ENCODE measurements at regions not wholly inside any gene's neighbourhood (a gene's known extent, or its start where the extent isn't known, plus 50 kb on each side); places are given as distances from the start of the nearest gene placed in this dataset.

DNA sequence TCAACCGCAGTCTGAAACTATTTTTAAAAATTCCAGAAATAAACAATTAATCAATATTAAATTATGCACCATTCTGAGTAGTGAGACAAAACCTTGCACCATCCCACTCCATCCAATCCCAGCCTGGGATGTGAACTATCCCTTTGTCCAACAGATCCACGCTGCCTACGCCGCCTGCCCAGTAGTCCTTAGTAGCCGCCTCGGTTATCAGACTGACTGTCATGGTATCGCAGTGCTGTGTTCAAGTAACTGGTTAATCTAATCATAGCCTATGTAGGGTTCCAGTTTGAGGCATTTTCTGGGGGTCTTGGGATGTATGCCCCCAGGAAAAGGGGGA, 437.7 kb downstream of the HS3ST3B1 start:
- intact Hi-C loops (cut with DNase I; ENCODE audit: low total_unique reads), result no loop called here
- no peaks in the 10 kb centered on the region for H3K36me3 ChIP-seq
- TF ChIP-seq POLR2A (IDR thresholded peaks at IDR 0.05), result no peak
- H3K27ac ChIP-seq, result no peak overlapping the region
- no peaks in the 10 kb centered on the region for H3K27me3 ChIP-seq
- H3K4me3 ChIP-seq, result no peak overlapping the region
- H3K4me1 ChIP-seq, result no peaks in the 10 kb centered on the region
- no peaks in the 10 kb centered on the region for H3K9me3 ChIP-seq
- no peak for DNase-seq

DNA sequence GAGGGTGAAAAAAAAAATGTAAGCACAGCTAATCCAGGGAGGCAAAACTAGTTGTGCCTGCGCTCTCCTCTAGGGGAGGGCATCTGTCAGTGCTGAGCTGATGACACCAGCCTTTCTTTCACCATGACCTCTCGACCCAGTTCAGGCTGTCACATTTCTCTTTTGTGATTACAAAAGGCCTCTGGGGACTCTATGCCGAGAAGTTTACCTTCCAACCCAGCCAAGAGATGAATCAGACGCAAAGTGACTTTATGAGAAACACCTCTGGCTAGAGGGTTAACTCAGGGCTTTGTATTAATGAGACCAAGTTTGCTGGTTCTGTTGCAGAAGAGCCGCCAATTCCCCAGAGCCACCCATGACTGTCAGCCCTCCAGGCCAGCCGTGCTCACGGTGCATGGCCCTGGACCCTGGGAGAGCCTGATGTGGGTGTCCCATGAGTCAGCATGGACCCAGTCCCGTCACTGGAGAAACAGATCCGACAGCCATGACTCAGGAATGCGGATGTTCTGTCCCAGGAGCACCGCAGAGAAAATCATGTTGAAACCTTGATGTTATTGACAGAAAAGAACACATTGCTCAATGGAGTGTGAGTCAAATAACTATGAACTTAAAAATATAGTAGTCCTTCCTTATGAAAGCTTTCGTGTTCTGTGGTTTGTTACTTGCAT, 437.2 kb downstream of the HS3ST3B1 start:
- H3K27ac ChIP-seq, result no peak overlapping the region
- H3K36me3 ChIP-seq, result no peaks in the 10 kb centered on the region
- no peaks in the 10 kb centered on the region for H3K9me3 ChIP-seq
- DNase-seq, result no peak
- H3K4me3 ChIP-seq, result no peak overlapping the region
- intact Hi-C loops (cut with DNase I; ENCODE audit: low total_unique reads), result no loop called here
- TF ChIP-seq, protein P1, sequence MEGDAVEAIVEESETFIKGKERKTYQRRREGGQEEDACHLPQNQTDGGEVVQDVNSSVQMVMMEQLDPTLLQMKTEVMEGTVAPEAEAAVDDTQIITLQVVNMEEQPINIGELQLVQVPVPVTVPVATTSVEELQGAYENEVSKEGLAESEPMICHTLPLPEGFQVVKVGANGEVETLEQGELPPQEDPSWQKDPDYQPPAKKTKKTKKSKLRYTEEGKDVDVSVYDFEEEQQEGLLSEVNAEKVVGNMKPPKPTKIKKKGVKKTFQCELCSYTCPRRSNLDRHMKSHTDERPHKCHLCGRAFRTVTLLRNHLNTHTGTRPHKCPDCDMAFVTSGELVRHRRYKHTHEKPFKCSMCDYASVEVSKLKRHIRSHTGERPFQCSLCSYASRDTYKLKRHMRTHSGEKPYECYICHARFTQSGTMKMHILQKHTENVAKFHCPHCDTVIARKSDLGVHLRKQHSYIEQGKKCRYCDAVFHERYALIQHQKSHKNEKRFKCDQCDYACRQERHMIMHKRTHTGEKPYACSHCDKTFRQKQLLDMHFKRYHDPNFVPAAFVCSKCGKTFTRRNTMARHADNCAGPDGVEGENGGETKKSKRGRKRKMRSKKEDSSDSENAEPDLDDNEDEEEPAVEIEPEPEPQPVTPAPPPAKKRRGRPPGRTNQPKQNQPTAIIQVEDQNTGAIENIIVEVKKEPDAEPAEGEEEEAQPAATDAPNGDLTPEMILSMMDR (IDR thresholded peaks at IDR 0.05), result no peak
- no peak for TF ChIP-seq POLR2A (IDR thresholded peaks at IDR 0.05)
- no peaks in the 10 kb centered on the region for H3K27me3 ChIP-seq
- no peaks in the 10 kb centered on the region for H3K4me1 ChIP-seq

DNA sequence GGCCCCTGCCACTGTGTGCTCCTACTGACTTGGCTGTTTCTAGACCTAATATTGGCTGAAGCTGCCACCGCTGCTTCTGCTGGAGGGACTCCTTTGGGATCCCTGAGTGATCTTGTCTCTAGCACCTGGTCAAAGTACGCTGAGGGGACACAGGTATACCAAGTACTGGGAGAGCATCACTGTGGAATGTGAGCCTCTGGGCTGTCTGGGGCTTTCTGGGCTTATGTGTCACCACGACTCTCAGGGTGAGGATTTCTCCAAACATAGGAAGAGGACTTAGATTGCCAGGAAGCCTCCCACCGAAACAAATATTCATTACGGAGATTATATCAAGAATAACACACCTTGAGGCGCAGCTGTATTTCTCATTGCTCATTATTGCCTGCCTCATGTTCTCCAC, 435.8 kb downstream of the HS3ST3B1 start:
- Histone ChIP-seq H3K4me3 (no peak overlapping the region), H3K27me3 (no peaks in the 10 kb centered on the region), H3K9me3 (no peaks in the 10 kb centered on the region), H3K4me1 (no peaks in the 10 kb centered on the region), H3K36me3 (no peaks in the 10 kb centered on the region), H3K27ac (no peak overlapping the region)
- DNase-seq, result no peak
- intact Hi-C loops (cut with DNase I; ENCODE audit: low total_unique reads), result no loop called here
- TF ChIP-seq, protein P1 (IDR thresholded peaks at IDR 0.05), result no peak
- no peak for TF ChIP-seq POLR2A (IDR thresholded peaks at IDR 0.05)

DNA sequence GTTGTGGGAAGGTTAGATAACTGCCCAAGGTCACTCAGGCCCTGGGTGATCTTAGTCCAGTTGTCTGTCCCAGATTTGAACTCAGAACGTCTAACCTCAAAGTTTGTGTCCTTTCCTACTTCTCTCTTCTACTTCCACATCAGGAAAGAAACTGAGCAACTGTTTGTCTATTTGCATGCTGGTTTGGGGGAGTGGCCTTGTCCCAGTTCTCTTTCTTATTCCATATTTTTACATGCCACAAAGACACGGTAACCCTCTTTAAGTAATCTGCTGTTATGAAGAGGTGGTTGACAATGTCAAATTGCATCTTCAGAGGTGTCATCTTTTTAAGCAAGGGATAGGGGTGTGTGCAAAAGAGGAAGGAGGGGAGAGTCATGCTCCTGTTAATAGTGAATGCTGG, 432.5 kb downstream of the HS3ST3B1 start:
- no peaks in the 10 kb centered on the region for H3K27me3 ChIP-seq
- no peak overlapping the region for H3K4me3 ChIP-seq
- intact Hi-C loops (cut with DNase I; ENCODE audit: low total_unique reads), result no loop called here
- H3K36me3 ChIP-seq, result no peaks in the 10 kb centered on the region
- H3K4me1 ChIP-seq, result no peaks in the 10 kb centered on the region
- DNase-seq, result no peak
- no peak overlapping the region for H3K27ac ChIP-seq
- no peaks in the 10 kb centered on the region for H3K9me3 ChIP-seq
- no peak for TF ChIP-seq POLR2A (IDR thresholded peaks at IDR 0.05)
- TF ChIP-seq, protein P1 (IDR thresholded peaks at IDR 0.05), result no peak

DNA sequence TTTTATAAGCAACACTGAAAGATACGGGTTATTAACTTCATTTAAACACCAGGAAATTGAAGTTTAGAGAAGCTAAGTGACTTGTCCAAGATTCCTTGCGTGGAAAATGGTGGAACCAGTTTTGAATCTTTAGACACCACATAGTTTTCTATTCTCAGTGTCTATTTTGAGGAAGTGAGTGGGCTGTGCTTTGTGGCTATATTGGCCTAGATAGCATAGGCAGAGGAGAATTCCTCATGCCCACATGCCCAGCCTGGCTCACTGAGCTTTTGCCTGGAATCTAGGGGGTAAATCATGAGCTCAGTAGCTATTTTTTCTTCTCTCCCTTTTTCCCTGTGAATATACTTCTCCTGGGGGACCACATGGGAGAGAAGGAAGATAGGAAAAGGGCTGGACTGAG, 431.3 kb downstream of the HS3ST3B1 start:
- no peaks in the 10 kb centered on the region for H3K36me3 ChIP-seq
- no peak overlapping the region for H3K4me3 ChIP-seq

More for the DNA sequence above, 431.3 kb downstream of the HS3ST3B1 start:
- Histone ChIP-seq H3K9me3 (no peaks in the 10 kb centered on the region), H3K27me3 (no peaks in the 10 kb centered on the region), H3K27ac (no peak overlapping the region), H3K4me1 (no peaks in the 10 kb centered on the region)
- no peak for DNase-seq
- intact Hi-C loops (cut with DNase I; ENCODE audit: low total_unique reads), result no loop called here
- TF ChIP-seq POLR2A (IDR thresholded peaks at IDR 0.05), result no peak
- TF ChIP-seq, protein P1 (IDR thresholded peaks at IDR 0.05), result no peak

All from uterus (tissue), 3 donors.